ENCODE measurements at regions not wholly inside any gene's neighbourhood (a gene's known extent, or its start where the extent isn't known, plus 50 kb on each side); places are given as distances from the start of the nearest gene placed in this dataset.

- Histone ChIP-seq H3K9me3 (no peaks in the 10 kb centered on the region), H3K4me1 (no peaks in the 10 kb centered on the region), H3K27me3 (replicated peaks; ENCODE audit: control insufficient read depth, insufficient read depth, low read length) (no peaks in the 10 kb centered on the region), H3K4me3 (ENCODE audit: low read depth, low read length) (no peak overlapping the region), H3K36me3 (ENCODE audit: control insufficient read depth, insufficient read depth, low read length) (no peaks in the 10 kb centered on the region)
- intact Hi-C loops (cut with micrococcal nuclease; ENCODE audit: unreplicated experiment) = no loop called here
- no TSS peak for BruUV-seq (replicated peaks)
- ChIA-PET POLR2A (no interaction called here), CTCF (no interaction called here)
- no peak for DNase-seq
- H3K4me1 Mint-ChIP-seq (ENCODE audit: low read depth, unreplicated experiment) = no peaks in the 10 kb centered on the region
- no peak for TF ChIP-seq CTCF (IDR thresholded peaks at IDR 0.05; ENCODE audit: insufficient read depth in 1 of 2, low read depth in 1 of 2, low read length in 1 of 2, severe bottlenecking in 1 of 2, unreplicated experiment in 1 of 2)
- peaks cover 7% of the 10 kb centered on the region for H3K27me3 Mint-ChIP-seq (ENCODE audit: insufficient read depth, unreplicated experiment)
- H3K4me3 Mint-ChIP-seq (ENCODE audit: unreplicated experiment) = no peak overlapping the region
- H3K9me3 Mint-ChIP-seq (ENCODE audit: unreplicated experiment) = no peaks in the 10 kb centered on the region
- no peaks in the 10 kb centered on the region for H3K36me3 Mint-ChIP-seq (ENCODE audit: insufficient read depth, unreplicated experiment)
- H3K27ac Mint-ChIP-seq (ENCODE audit: unreplicated experiment) = no peak overlapping the region
These were observed 147.1 kb upstream of the MAP1B start for GRCh38 chr5:71960195-71960594.

GRCh38 chr5:71961786-71962185, 145.5 kb upstream of the MAP1B start:
- no peak overlapping the region for H3K27ac Mint-ChIP-seq (ENCODE audit: unreplicated experiment)
- CTCF ChIA-PET = no interaction called here
- H3K4me3 ChIP-seq (ENCODE audit: low read depth, low read length) = no peak overlapping the region
- no peaks in the 10 kb centered on the region for H3K4me1 Mint-ChIP-seq (ENCODE audit: low read depth, unreplicated experiment)
- peaks cover 10% of the 10 kb centered on the region for H3K27me3 Mint-ChIP-seq (ENCODE audit: insufficient read depth, unreplicated experiment)
- no peaks in the 10 kb centered on the region for H3K9me3 Mint-ChIP-seq (ENCODE audit: unreplicated experiment)
- no peaks in the 10 kb centered on the region for H3K9me3 ChIP-seq
- no peak for DNase-seq
- H3K4me3 Mint-ChIP-seq (ENCODE audit: unreplicated experiment) = no peak overlapping the region
- POLR2A ChIA-PET = no interaction called here
- H3K27me3 ChIP-seq (replicated peaks; ENCODE audit: control insufficient read depth, insufficient read depth, low read length) = no peaks in the 10 kb centered on the region
- no peaks in the 10 kb centered on the region for H3K36me3 ChIP-seq (ENCODE audit: control insufficient read depth, insufficient read depth, low read length)
- no peaks in the 10 kb centered on the region for H3K4me1 ChIP-seq
- H3K36me3 Mint-ChIP-seq (ENCODE audit: insufficient read depth, unreplicated experiment) = no peaks in the 10 kb centered on the region
- BruUV-seq (replicated peaks) = no TSS peak
- intact Hi-C loops (cut with micrococcal nuclease; ENCODE audit: unreplicated experiment) = no loop called here
- TF ChIP-seq CTCF (IDR thresholded peaks at IDR 0.05; ENCODE audit: insufficient read depth in 1 of 2, low read depth in 1 of 2, low read length in 1 of 2, severe bottlenecking in 1 of 2, unreplicated experiment in 1 of 2) = no peak

GRCh38 chr5:71969460-71969859, 137.8 kb upstream of the MAP1B start:
- peaks cover 6% of the 10 kb centered on the region for H3K27me3 Mint-ChIP-seq (ENCODE audit: insufficient read depth, unreplicated experiment)
- Histone ChIP-seq H3K4me1 (no peaks in the 10 kb centered on the region), H3K4me3 (ENCODE audit: low read depth, low read length) (no peak overlapping the region), H3K27me3 (replicated peaks; ENCODE audit: control insufficient read depth, insufficient read depth, low read length) (no peaks in the 10 kb centered on the region), H3K36me3 (ENCODE audit: control insufficient read depth, insufficient read depth, low read length) (no peaks in the 10 kb centered on the region), H3K9me3 (no peaks in the 10 kb centered on the region)
- intact Hi-C loops (cut with micrococcal nuclease; ENCODE audit: unreplicated experiment) = no loop called here
- ChIA-PET CTCF (no interaction called here), POLR2A (no interaction called here)
- H3K4me3 Mint-ChIP-seq (ENCODE audit: unreplicated experiment) = no peak overlapping the region
- DNase-seq = no peak
- H3K4me1 Mint-ChIP-seq (ENCODE audit: low read depth, unreplicated experiment) = peaks cover 7% of the 10 kb centered on the region
- H3K36me3 Mint-ChIP-seq (ENCODE audit: insufficient read depth, unreplicated experiment) = no peaks in the 10 kb centered on the region
- H3K9me3 Mint-ChIP-seq (ENCODE audit: unreplicated experiment) = no peaks in the 10 kb centered on the region
- no peak for TF ChIP-seq CTCF (IDR thresholded peaks at IDR 0.05; ENCODE audit: insufficient read depth in 1 of 2, low read depth in 1 of 2, low read length in 1 of 2, severe bottlenecking in 1 of 2, unreplicated experiment in 1 of 2)
- BruUV-seq (replicated peaks) = no TSS peak
- H3K27ac Mint-ChIP-seq (ENCODE audit: unreplicated experiment) = no peak overlapping the region
